DMS53 (cell line): ENCODE measurements at regions not wholly inside any gene's neighbourhood (a gene's known extent, or its start where the extent isn't known, plus 50 kb on each side); places are given as distances from the start of the nearest gene placed in this dataset.

Source experiments
- DNase-seq: peaks from one replicate; lab custom pipeline; 2025; lab: John Stamatoyannopoulos, UW

DNA sequence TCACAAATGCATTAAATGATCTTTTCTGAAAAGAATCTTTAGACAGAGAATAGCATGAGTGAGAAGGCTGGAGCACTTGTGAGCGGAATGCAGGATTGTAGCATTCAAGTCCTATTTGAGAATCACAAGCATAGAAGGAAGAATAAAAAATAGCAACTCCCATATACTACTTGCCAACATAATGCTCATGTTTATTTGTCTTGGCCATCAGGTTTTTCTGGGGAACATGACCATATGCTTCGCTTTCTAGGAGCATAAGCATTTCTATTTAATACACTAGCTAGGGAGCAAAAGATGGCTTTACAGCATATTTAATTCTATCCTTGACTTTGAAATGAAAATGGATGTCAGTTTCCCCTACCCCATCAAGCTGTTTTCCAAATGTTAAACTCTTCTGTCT lies 170.3 kb upstream of the MITF start:
- no peak for DNase-seq

DNA sequence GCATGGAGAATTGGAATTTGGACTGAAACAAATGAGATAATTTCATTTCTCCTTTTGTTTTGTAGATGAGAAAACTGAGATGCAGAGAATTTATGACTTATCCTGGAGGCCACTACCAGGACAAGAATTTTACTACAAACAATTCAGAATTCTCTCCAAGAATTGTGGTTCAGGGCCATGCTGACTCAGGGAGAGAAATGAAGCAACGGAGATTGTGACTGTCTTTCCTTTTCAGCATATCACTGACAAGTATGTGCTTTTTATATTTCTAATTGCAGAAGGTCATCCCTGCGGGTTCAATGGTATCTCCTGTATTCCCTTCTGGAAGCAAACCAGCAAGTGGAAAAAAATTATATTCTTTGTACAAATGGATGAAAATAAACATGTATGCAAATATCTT lies 170.8 kb upstream of the MITF start:
- no peak for DNase-seq

DNA sequence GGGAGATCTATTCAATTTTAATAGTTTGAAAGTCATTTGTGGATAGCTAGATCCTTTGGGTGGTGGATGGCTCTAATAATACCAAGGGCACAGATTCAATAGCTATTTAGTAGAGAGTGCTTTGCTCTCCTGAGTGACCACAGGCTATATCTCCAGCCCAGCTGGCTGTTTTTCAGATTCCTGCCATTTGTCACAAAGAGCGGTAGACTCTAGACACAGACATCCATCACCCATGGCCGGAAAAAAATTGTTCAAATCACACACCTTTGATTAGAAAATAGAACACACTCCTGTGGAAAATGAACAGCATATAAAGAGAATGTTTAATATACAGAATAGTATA lies 171.6 kb upstream of the MITF start:
- DNase-seq = no peak

DNA sequence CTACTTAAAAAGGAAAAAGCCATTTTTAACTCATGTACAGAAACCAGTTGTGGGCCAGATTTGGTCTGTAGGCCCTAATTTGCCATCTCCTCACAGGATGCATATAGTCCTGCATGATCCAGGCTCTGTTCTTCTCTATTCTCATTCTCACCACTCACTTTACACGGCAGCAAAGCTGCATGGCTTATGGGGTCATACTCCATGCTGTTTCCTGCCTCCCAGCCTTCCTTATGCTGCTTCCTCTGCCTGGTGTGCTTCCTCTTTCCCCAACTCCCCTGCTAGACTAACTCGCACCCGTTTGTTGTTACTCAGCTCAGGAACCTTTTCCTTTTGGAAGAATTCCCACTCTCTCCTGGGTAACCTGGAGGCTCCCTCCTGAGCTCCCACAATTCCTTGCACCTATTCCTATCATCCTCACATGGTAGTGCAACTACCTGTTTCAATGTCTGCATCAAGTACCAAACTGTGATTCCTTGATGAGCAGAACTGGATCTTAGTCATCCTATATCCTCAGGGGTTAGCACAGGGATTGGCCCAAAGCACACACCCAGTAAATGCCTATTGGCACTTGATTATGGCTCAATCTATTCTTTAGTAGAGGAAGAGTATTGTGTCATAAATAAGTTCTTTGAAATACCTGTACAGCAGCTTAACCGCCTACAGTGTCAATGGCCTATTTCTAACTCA lies 172.1 kb upstream of the MITF start:
- no peak for DNase-seq

DNA sequence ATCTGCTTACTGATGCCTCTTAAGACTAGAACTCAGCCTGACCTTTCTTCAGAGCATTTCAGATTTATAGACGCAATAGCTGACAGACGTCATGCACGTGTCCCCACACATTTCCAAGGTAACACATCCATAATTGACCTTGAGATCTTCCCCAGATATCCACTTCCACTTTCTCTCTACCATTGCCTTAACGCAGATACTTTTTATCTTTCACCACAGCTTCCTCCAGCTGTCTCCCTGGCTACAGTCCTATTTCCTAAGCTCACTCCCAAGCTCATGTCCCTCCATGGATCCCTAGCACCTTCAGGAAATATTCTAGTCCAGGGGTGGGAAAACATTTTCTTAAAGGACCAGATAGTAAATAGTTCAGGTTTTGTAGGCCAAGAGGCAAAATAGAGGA lies 173.0 kb upstream of the MITF start:
- DNase-seq = no peak

DNA sequence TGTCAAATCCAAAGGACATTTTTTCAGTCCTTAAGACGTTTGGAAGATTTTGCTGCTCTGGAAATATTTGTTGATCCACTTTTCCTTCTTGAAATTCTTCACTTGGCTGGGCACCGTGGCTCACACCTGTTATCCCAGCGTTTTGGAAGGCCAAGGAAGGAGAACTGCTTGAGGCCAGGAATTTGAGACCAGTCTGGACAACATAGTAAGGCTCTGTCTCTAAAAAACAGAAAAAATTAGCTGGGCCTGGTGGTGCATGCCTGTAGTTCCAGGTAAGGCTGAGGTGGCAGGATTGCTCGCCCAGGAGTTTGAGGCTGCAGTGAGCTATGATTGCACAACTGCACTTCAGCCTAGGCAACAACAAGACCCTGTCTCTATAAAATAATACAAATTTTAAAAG lies 173.9 kb upstream of the MITF start:
- no peak for DNase-seq

DNA sequence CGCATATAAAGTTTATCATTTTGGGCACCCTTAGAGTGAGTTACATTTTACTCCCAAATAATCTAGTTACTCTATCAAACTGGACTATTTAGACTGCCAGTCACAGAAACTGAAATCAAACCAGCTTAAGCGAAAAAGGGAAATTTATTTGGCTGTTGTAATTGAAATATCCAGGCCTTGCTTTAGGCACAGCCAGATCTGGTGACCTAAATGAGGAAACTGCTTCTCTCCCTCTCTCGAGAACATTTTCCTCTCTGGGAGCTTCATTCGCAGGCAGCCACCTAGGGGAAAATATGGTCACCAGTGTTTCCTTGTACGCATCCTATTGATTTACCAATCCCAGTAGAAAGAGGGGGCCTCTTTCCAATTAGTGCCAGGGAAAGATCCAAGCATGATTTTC lies 175.3 kb upstream of the MITF start:
- DNase-seq = no peak

DNA sequence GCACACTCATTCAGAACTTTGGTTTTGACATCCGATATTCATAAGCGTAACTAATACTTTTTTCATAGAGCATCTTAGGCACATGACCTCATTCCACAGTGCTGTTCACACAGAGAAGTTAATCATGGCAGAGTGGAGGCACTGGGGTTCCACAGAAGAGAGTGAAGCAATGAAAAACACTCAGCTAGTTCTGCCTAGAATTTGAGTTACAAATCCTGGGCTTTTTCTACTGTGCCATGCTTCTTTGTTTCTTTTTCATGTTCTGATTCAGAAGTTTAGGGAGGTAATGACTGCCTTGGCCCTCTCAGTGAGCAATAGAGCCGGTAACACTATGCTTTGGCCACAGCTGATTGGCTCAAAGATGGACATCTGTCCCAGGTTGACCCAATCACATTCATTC lies 176.1 kb upstream of the MITF start:
- no peak for DNase-seq

DNA sequence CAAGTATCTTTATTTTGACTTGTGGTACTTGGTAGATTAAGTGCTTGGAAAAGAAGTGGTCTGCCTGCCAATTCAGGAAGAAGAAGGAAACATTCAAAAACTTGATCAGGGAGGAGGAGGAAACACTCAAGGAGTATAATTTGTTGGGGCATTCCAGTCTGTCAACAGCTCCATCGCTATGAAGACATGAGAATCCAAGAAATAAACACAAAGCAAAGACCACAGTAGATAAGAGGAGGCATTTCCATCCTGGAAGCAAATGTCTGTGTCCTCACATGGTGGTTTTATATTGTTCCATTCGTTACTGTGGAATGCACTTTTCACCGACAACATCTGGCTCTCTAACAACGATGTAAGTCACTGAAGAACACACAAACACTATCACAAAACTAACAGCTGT lies 176.1 kb upstream of the FRMD4B start:
- DNase-seq = no peak

DNA sequence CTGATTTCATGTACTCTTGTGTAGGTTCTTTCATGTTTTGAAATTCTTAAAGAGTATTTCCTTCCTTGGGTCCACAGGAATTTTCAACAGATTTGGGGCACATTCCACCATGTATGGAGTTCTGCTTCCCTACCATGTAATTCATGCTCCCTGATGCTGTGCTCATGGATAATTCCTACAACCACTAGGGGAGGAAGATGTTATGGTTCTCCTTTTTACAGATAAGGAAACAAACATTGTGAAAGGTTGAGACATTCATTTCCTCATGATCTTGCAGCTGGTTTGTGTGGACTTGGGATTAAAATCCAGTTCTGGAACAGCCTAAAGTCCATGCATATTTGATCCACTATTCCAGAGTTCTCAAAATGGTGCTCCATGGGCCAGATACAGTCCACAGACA lies 174.9 kb upstream of the FRMD4B start:
- DNase-seq = no peak

DNA sequence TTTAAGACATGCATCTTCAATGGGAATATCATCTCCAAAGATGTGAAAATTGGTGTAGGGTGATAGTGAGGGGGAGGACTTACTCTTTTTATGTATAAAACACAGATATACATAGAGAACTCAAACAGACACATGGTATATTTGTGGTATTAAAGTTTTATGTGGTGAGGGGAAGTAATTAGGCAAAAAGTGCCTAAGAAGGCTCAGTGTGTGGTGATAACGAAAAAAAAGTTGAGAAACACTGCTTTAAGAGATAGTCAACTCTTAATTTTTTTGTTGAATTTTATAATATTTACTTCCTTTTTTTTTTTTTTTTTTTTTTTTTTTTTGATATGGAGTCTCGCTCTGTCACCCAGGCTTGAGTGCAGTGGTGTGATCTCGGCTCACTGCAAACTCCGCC lies 174.2 kb upstream of the FRMD4B start:
- DNase-seq = no peak

DNA sequence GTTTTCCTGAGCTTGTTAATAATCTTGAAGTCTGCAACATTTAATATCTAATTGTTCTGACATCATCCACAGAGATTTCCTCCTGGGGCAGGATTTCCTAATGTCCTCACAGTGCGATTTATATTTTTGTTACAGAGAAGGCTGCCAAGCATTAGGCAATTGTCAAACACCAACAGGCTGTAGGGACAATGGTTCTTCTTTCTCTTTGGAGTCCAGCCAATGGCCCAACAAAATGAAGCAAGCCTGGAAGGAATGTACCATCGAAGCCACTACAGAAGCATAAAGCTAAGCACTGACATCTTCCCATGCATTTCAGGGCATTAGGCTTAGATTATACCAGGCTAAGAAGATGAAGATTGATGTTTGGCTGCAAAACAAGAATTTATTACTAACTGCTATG lies 173.0 kb upstream of the FRMD4B start:
- no peak for DNase-seq

DNA sequence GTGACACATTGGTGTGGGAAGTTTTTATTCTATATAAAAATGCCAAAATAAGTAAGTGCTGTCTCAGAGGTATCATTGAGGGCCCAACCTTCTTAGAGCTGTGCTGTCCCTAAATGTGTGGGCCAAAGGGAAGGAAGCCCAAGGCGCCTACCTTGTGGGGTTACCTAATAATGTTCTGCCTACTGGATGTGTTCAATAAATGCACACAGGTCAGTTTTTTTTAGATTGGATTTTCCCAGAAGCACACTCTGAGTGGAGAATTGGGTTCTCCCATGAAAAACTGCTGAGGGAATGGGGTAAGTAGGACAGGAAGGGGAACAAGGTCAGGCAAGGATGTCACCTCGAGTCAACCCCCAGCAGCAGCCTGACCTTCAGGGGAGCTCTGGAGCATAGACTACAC lies 168.7 kb upstream of the FRMD4B start:
- DNase-seq = no peak

DNA sequence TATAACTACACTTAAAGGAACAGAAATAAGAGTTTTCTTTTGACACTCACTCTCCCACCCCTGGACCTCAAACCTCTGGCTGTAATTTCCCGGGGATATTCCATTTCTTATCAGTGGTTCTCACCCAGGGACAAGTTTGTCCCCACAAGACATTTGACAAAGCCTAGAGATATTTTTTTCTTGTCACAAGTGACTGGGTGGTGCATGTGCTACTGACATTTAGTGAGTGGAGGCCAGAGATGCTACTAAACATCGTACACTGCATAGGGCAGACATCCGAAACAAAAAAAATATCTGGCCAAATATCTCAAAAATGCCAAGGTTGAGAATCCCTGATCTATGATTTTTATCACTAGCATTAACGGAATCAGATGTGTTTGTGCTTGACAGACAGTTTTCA lies 168.0 kb upstream of the FRMD4B start:
- no peak for DNase-seq

DNA sequence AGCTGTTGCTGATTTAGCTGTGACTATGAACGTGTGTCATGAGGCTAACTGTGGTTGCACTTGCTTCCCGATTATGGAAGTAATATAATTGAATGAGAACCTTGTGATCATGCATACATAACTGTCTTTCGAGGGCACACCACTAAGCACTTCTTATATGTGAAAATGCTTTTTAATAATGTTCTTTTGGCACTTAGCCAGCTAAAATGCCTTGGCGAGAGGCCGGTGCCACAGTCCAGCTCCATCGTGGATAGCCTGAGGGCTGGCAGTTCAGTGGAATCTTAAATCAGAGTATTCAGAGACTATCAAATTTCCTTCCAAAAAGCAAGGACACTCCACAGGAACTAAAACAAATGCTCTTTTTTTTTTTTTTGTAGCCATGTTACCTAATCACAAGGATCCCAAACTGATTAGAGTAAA lies 161.6 kb upstream of the FRMD4B start:
- no peak for DNase-seq

DNA sequence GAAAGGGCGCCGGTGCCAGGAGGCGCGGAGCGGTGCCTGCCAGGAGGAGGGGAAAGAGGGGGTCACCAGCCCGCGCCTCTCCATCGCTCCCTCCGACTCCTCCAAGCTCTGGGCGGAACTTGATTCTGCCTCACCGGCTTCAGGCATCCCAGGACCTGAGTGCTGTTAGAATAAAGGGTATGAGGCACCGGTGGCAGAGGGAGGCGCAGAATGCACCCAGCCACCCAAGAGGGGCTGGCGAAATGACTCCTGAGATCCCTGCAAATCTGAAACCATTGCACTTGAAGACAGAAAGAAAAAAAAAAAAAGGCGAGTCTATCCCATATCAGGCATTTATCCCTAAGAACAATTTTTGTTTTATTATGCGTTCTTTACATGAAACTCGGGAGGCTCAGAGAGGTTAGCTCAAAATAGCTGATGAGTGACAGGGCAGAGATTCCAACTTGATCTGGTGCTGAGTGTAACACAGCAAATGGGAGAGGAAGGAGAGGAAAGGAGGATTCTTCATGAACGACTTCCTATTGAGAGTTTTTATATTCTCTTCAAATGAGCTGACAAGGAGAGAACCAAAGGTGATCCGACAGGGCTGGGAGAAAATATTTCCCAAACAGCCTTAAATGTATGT lies 157.0 kb upstream of the FRMD4B start:
- DNase-seq = no peak

DNA sequence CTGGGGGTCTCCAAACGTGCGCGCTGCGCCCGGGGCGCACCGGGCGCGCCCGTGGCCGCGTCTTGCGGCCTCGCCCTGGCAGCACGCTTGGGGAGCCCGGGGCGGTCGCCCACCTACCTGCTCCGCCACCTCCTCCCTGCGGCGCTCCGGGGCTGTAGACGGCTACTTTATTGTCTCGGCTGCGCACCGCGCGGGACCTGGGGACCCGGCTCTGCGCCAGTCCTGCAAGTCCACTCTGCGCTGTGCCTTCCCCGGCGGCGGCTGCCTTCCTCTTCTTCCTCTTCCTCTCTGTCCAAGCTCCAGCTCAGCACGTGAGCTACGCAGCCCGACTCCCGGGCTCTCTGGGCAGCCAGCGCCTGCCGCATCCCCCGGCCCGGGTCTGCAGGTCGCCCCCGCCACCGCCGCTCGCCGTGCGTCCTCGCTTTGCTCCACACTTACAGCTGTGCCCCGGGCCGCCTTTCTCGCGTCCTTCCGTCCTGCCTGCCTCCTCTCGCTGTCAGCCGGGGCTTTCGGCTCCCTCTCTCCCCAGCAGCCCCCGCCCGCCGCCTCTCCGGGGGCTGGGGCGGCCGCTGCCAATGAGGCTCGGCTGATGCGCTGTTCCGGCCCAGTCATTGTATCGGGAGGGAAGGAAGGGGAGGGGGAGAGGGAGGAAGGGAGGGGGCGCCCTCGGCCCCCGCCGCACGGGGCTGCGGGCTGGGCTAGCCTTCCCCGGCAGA lies 156.4 kb upstream of the FRMD4B start:
- DNase-seq = no peak

DNA sequence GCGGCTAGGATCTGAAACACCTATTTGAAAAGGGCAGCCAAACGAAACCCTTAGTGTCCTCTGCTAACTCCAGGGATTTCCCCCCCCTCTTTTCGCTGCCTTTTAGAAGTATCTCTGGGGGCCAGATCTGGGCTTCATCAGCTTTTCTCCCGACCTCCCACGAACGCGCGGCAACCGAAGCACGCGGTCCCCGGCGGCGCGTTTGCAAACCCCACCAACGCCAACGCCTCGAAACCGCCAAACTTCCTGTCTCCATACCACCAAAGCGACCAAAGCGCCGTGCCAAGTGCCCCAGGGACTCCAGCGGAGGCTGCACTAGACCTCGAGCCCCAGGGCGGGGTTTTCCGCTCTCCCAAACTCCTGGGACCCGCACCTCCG lies 155.8 kb upstream of the FRMD4B start:
- no peak for DNase-seq

DNA sequence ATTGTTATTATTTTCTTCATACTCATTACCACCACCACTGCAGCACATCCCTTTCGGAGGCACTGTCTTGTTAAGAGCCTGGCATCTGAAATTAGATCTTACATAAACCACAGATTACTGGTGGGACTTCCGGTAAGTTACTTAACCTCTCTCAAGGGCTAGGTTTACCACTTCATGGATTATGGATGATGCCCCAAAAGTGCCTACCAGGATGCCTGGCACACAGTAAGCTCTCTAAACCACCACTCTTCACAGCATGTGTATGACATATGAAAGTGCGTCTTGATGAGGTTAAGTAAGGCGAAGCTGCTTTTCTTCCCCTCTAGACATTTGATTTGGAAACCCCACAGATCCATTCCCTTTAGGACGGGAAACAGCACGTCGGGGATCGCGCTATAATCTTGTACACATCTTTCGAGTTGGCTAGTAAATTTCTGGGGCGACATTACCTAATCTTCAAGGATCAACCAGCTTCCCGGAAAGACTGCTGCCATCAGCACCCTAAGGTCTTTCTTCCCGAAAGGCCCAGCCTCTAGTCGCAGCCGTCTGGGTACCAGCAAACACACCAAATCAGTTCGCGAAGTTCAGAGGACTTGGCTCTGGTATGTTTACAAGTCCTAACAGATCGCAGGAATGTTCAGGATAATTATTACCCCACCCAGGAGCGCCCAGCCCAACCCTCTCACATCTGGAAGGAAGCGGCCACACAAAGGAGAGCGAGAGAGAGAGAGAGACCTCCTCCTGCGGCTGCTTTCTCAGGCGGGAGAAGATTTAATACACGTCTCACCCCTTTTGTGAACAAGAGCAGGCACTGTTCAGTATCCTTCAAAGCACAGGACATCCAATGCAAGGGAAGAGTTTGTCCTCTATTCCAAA lies 155.1 kb upstream of the FRMD4B start:
- DNase-seq = peak; percentile 13

DNA sequence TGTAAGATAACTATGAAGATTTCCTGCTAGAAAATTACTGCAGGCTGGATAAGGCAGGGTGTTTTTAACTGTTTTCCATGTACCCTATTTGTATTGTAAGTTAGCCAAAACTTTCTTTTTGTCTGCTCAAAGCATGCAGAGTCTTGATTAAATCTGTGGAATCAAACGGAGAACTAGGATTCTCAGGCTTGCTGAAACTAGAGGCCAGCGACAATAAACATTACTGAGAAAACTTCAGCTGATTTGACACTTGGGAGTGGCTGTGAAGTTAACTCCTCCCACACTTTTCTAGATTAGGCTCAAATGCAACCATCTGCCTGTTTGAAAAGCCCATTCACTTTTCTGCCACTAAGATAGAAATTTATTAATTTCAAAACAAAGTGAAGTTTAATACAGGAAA lies 153.2 kb upstream of the FRMD4B start:
- no peak for DNase-seq

DNA sequence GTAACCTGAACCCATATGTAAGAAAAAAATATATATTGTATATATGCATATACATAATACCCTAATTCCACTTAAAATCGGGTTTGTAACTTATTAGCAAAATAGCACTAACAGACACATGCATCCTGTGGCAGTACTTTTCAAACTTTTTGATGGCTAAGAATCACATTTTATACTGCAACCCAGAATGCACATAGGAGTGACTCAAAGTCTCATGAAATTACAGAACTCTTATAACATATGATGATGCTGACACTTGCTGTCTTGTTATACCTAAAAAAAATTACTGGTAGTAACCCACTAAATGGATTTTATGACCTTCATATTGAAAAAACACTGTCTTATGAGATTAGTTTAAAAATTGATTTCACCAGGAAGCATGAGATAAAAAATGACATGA lies 152.4 kb upstream of the FRMD4B start:
- DNase-seq = no peak

DNA sequence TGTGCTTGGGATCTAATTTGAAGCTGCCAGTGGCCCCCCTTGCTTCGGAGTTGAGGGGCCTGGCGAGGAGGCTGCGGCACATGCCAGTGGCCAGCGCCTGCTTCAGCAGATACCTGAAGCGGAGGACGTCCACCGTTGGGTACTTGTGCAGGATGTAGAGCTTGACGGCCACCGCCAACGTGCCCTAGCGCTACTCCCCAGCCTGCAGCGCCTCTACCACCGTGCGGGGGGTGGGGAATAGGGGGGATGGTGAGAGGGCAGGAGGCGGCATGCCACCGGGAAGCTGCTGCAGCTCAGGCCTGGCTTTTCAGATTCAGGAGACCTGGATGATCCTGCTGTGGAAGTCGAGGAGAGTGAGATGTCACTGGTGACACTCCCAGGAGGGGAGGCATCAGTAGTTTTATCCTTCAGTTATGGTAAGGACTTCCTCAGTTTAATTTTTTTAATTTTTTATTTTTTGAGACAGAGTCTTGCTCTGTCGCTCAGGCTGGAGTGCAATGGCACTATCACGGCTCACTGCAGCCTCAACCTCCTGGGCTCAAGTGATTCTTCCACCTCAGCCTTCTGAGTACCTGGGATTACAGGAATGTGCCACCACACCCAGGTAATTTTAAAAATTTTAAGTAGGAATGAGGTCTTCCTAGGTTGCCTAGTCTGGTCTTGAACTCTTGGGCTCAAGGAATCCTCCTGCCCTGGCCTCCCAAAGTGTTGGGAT lies 150.6 kb upstream of the FRMD4B start:
- DNase-seq = no peak
